ENCODE measurements at regions not wholly inside any gene's neighbourhood (a gene's known extent, or its start where the extent isn't known, plus 50 kb on each side); places are given as distances from the start of the nearest gene placed in this dataset.
A peak's percentile ranks its signal among the peaks of the same experiment; 100 is the strongest.

DNA sequence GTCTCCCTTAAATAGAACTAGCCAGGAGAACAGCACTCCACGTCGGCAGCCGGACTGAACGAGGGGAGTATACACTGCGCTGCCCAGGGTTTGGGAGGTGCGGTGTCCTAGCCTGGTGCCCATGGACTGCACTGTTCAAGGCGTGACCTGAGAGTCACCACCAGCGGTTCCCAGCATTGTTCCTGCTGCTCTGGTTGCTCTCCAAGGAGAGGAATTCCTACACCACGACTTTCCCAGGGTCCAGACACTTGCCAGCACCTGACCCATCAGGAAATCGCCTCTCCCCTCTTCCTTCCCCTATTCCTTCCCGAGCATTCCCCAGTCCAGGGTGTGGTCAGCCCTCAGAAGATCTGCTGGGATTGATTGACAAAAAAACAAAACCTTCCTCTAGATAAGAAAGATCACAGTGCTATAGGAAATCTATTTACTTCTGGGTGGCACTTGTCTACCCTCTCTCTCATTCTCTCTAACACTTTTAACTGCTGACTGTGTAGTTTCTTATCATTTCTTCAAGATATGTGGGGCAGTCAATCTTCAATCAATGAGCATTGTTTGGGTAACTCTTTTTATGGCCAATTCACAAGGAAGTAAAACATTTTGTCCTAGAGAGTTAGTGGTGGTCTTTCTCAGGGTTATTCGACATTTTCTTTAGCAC is 297.8 kb upstream of the ACTBL2 start:
- TF ChIP-seq POLR2A (IDR thresholded peaks at IDR 0.05) (no peak), POLR2AphosphoS5 (IDR thresholded peaks at IDR 0.05) (peak in 1 of 3 donors; percentile 44)
- TF ChIP-seq, protein P1, sequence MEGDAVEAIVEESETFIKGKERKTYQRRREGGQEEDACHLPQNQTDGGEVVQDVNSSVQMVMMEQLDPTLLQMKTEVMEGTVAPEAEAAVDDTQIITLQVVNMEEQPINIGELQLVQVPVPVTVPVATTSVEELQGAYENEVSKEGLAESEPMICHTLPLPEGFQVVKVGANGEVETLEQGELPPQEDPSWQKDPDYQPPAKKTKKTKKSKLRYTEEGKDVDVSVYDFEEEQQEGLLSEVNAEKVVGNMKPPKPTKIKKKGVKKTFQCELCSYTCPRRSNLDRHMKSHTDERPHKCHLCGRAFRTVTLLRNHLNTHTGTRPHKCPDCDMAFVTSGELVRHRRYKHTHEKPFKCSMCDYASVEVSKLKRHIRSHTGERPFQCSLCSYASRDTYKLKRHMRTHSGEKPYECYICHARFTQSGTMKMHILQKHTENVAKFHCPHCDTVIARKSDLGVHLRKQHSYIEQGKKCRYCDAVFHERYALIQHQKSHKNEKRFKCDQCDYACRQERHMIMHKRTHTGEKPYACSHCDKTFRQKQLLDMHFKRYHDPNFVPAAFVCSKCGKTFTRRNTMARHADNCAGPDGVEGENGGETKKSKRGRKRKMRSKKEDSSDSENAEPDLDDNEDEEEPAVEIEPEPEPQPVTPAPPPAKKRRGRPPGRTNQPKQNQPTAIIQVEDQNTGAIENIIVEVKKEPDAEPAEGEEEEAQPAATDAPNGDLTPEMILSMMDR (IDR thresholded peaks at IDR 0.05 in 8 of 11, conservative IDR thresholded peaks at IDR 0.05 in 3 of 11), result no peak
- WGBS, 5 donors, result 52 to 69% (median 58%) methylated on average over 12 of the region's 12 CpGs
- H3K27me3 ChIP-seq (replicated peaks in 1 of 7), result no peaks in the 10 kb centered on the region
- peak overlapping the region in 4 of 8 donors; percentile 11 to 48 (median 40) for H3K27ac ChIP-seq
- H3K9me3 ChIP-seq, result no peaks in the 10 kb centered on the region
- H3K4me3 ChIP-seq, result no peak overlapping the region
- H3K36me3 ChIP-seq, result no peaks in the 10 kb centered on the region
- H3K4me1 ChIP-seq, result peaks cover 0 to 4% (median 0%) of the 10 kb centered on the region in 6 donors
- intact Hi-C loops (cut with DNase I; ENCODE audit: low total_unique reads), result no loop called here
- peak; percentile 72 for DNase-seq

DNA sequence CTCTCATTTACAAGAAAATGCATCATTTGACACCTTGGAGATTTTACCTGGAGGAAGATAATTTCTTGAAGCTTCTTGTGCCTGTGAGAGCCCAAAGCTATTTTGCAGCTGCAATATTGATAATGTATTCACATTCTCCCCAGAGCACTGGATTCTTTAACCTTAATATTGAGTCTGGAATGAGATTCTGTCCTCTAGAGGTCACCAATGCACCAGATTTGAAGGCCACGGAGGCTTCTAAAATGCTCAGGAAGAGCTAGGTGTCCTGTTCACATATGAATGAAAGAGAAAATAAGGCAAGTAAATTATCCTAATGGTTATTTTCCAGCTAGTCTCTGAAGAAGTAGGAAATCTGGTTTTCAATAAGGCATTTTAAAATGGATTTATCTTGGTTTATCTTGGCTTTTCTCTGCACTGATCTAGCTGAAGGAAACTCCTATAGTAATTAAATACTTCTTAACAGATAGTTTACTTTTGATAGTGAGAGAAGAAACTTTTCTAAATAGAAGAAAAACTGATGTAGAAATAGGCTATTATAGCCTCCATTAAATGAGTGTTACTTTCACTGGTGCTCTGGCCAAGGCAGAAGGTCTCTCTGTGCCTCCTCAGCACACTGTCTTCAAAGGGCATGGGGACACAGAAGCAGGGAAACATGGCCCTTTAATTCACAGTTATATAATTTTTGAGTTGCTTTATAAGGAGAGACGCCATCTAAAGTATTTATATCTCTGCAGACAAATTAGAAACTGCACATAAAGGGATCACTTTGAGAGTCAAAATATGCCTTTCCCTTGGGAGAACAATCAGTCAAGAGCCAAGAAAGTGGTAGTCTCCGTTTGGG is 297.0 kb upstream of the ACTBL2 start:
- no peak for DNase-seq
- peak overlapping the region in 4 of 8 donors; percentile 11 to 48 (median 40) for H3K27ac ChIP-seq
- WGBS, 5 donors, result 24 to 43% (median 31%) methylated on average over 3 of the region's 3 CpGs
- TF ChIP-seq POLR2AphosphoS5 (IDR thresholded peaks at IDR 0.05), result no peak
- TF ChIP-seq, protein P1 (IDR thresholded peaks at IDR 0.05 in 8 of 11, conservative IDR thresholded peaks at IDR 0.05 in 3 of 11), result peak in 7 of 11 experiments; percentile 28 to 57 (median 38)
- H3K36me3 ChIP-seq, result no peaks in the 10 kb centered on the region
- peaks cover 0 to 4% (median 0%) of the 10 kb centered on the region in 6 donors for H3K4me1 ChIP-seq
- H3K4me3 ChIP-seq, result no peak overlapping the region
- H3K27me3 ChIP-seq (replicated peaks in 1 of 7), result no peaks in the 10 kb centered on the region
- no peaks in the 10 kb centered on the region for H3K9me3 ChIP-seq
- intact Hi-C loops (cut with DNase I; ENCODE audit: low total_unique reads), result loop anchor here (5.0 kb wide), 1 partner anchor 683 kb away; the partner anchor contains the start of gene PLK2

- WGBS, 5 donors, result 81 to 94% (median 85%) methylated on average over 1 of the region's 1 CpG
- H3K4me3 ChIP-seq, result no peak overlapping the region
- no peak for TF ChIP-seq POLR2A (IDR thresholded peaks at IDR 0.05)
- TF ChIP-seq, protein P1 (IDR thresholded peaks at IDR 0.05 in 8 of 11, conservative IDR thresholded peaks at IDR 0.05 in 3 of 11), result no peak
- no peak for TF ChIP-seq POLR2AphosphoS5 (IDR thresholded peaks at IDR 0.05)
- peaks cover 0 to 4% (median 0%) of the 10 kb centered on the region in 6 donors for H3K4me1 ChIP-seq
- no peaks in the 10 kb centered on the region for H3K27me3 ChIP-seq (replicated peaks in 1 of 7)
- no peaks in the 10 kb centered on the region for H3K9me3 ChIP-seq
- no peaks in the 10 kb centered on the region for H3K36me3 ChIP-seq
- DNase-seq, result no peak
- H3K27ac ChIP-seq, result no peak overlapping the region
- intact Hi-C loops (cut with DNase I; ENCODE audit: low total_unique reads), result loop anchor here (5.0 kb wide), 1 partner anchor 684 kb away; the partner anchor contains the start of gene PLK2
These were observed 296.0 kb upstream of the ACTBL2 start for GRCh38 chr5:57778501-57779091.

Data from spleen (tissue), 11 donors.